Erythroblast (primary cell): ENCODE measurements at regions not wholly inside any gene's neighbourhood (a gene's known extent, or its start where the extent isn't known, plus 50 kb on each side); places are given as distances from the start of the nearest gene placed in this dataset.

ENCODE experiments used
- GATA1 ChIP-seq: IDR thresholded peaks from 2 replicates; pipeline ENCODE4 v1.6.1; 2011; ENCODE audit warnings: low read depth, mild to moderate bottlenecking, control low read depth, low read length, moderate library complexity
- POLR2A ChIP-seq: IDR thresholded peaks from 2 replicates; pipeline ENCODE4 v1.6.1; 2011; ENCODE audit warnings: mild to moderate bottlenecking, low read length

DNA sequence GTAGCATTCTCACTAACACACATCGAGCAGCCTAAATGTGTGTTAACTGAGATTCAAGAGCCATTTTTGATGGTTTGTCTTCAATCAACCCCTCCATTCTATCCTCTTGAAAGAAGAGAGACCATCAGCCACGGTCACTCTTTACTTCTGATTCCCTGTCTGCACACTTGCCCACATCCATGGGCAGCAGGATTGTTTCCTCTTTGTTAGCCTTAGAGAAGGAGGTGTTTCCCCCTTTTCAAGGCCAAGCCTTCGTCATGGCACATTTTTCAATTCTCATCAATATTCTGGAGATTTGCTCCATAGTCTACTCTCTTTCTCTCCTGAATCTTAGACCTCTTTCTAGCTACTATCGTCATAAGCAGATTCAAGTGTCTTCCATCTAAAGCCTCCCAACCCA, 522.4 kb upstream of the NAALADL2 start:
- TF ChIP-seq POLR2A (no peak), GATA1 (no peak)
